GM19324 (cell line): ENCODE measurements at regions not wholly inside any gene's neighbourhood (a gene's known extent, or its start where the extent isn't known, plus 50 kb on each side); places are given as distances from the start of the nearest gene placed in this dataset.

Source experiments
- ATAC-seq: cut with Tn5 transposase; IDR thresholded peaks from one replicate; pipeline ENCODE4 v1.9.1; 2021; ENCODE audit warnings: mild to moderate bottlenecking, moderate library complexity; ENCODE audit not compliant: unreplicated experiment, low FRiP score

GRCh38 chr3:177744873-177745606 lies 547.8 kb upstream of the TBL1XR1 start:
- no peak for ATAC-seq

GRCh38 chr3:177745607-177746005 lies 548.3 kb upstream of the TBL1XR1 start:
- no peak for ATAC-seq

GRCh38 chr3:177746337-177746933 lies 549.2 kb upstream of the TBL1XR1 start:
- ATAC-seq, result no peak

- ATAC-seq, result no peak
These were observed 552.6 kb upstream of the TBL1XR1 start for GRCh38 chr3:177749836-177750235.

- no peak for ATAC-seq
These were observed 553.2 kb upstream of the TBL1XR1 start for GRCh38 chr3:177750436-177750835.

- peak; percentile 80 for ATAC-seq
These were observed 554.5 kb upstream of the TBL1XR1 start for GRCh38 chr3:177751770-177752169.

- ATAC-seq, result no peak
These were observed 555.5 kb upstream of the TBL1XR1 start for GRCh38 chr3:177752831-177753230.

- ATAC-seq, result no peak
These were observed 556.3 kb upstream of the TBL1XR1 start for GRCh38 chr3:177753451-177754155.

GRCh38 chr3:177754508-177754921 lies 557.2 kb upstream of the TBL1XR1 start:
- no peak for ATAC-seq

- ATAC-seq, result no peak
These were observed 560.8 kb upstream of the TBL1XR1 start for GRCh38 chr3:177758126-177758525.

- no peak for ATAC-seq
These were observed 563.5 kb upstream of the TBL1XR1 start for GRCh38 chr3:177760803-177761202.

- no peak for ATAC-seq
These were observed 567.2 kb upstream of the TBL1XR1 start for GRCh38 chr3:177764377-177764912.

- no peak for ATAC-seq
These were observed 567.7 kb upstream of the TBL1XR1 start for GRCh38 chr3:177764933-177765332.

GRCh38 chr3:177770383-177771230 lies 573.3 kb upstream of the TBL1XR1 start:
- no peak for ATAC-seq

GRCh38 chr3:177771780-177772179 lies 574.5 kb upstream of the TBL1XR1 start:
- no peak for ATAC-seq

- ATAC-seq, result no peak
These were observed 575.8 kb upstream of the TBL1XR1 start for GRCh38 chr3:177772908-177773557.

GRCh38 chr3:177773717-177774116 lies 576.4 kb upstream of the TBL1XR1 start:
- ATAC-seq, result no peak

GRCh38 chr3:177776661-177777101 lies 579.4 kb upstream of the TBL1XR1 start:
- ATAC-seq, result no peak

GRCh38 chr3:177777699-177778098 lies 580.4 kb upstream of the TBL1XR1 start:
- peak; percentile 72 for ATAC-seq

GRCh38 chr3:177778633-177779032 lies 581.4 kb upstream of the TBL1XR1 start:
- ATAC-seq, result no peak
